ENCODE measurements at regions not wholly inside any gene's neighbourhood (a gene's known extent, or its start where the extent isn't known, plus 50 kb on each side); places are given as distances from the start of the nearest gene placed in this dataset.

DNA sequence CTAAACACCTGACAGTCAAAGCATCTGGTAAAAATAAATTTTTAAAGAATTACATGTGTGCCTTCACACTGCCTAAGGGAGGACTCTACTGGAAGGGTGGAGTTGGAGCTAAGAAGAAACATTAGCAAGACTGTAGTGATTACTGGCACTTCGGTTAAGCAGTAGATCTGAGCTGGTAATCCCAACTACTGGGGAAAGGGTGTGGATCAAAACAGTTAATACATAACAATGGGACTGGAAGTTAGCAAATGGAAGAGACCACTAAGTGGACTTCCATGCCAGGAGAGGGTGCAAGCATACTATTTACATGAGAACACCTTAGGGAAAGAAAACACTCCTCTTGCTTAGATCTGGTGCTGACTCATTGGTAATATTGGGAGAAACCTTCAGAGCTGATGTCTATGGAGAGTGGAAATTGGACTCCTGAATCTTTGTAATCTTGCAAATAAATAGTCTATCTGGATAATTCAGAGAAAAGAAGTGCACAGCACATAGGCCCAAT is 519.6 kb upstream of the LINC00305 start:
- no peak for DNase-seq (ENCODE audit: low read depth in 2 of 2)
- no peak overlapping the region for H3K9ac ChIP-seq (ENCODE audit: insufficient read depth, low read length)
- no peaks in the 10 kb centered on the region for H3K79me2 ChIP-seq (ENCODE audit: control insufficient read depth, insufficient read depth, low read length)
- no peaks in the 10 kb centered on the region for H3K4me1 ChIP-seq (ENCODE audit: control insufficient read depth, extremely low read depth, insufficient read depth, low read length)
- H3K4me3 ChIP-seq (replicated peaks in 1 of 4; ENCODE audit: control extremely low read depth in 1 of 4, insufficient read depth in 1 of 4, low read depth in 3 of 4, low read length in 4 of 4): no peak overlapping the region
- TF ChIP-seq CTCF (conservative IDR thresholded peaks at IDR 0.05 in 1 of 2, IDR thresholded peaks at IDR 0.05 in 1 of 2; ENCODE audit: low read depth in 1 of 2, low read length in 2 of 2) (no peak), EZH2 (IDR thresholded peaks at IDR 0.05; ENCODE audit: low read length, missing control alignments) (no peak)
- H3K36me3 ChIP-seq (ENCODE audit: control insufficient read depth, insufficient read depth, low read length): no peaks in the 10 kb centered on the region
- H3K27me3 ChIP-seq (ENCODE audit: control insufficient read depth, insufficient read depth, low read length): no peaks in the 10 kb centered on the region
- no peaks in the 10 kb centered on the region for H4K20me1 ChIP-seq (ENCODE audit: control insufficient read depth, extremely low read depth, insufficient read depth, low read length)
- H2AFZ ChIP-seq (ENCODE audit: low read length): no peak overlapping the region
- no peak overlapping the region for H3K4me2 ChIP-seq (ENCODE audit: extremely low read depth, insufficient read depth, low read length)
- no peaks in the 10 kb centered on the region for H3K9me3 ChIP-seq (ENCODE audit: control insufficient read depth, insufficient read depth, low read depth, low read length)
- no peak overlapping the region for H3K27ac ChIP-seq (ENCODE audit: insufficient read depth, low read length)

- H3K9me3 ChIP-seq (ENCODE audit: control insufficient read depth, insufficient read depth, low read depth, low read length): no peaks in the 10 kb centered on the region
- no peak for TF ChIP-seq CTCF (conservative IDR thresholded peaks at IDR 0.05 in 1 of 2, IDR thresholded peaks at IDR 0.05 in 1 of 2; ENCODE audit: low read depth in 1 of 2, low read length in 2 of 2)
- TF ChIP-seq EZH2 (IDR thresholded peaks at IDR 0.05; ENCODE audit: low read length, missing control alignments): no peak
- no peaks in the 10 kb centered on the region for H3K36me3 ChIP-seq (ENCODE audit: control insufficient read depth, insufficient read depth, low read length)
These were observed 514.2 kb upstream of the LINC00305 start for GRCh38 chr18:64663086-64663485.

GRCh38 chr18:64659196-64659595 is 510.3 kb upstream of the LINC00305 start:
- Histone ChIP-seq H4K20me1 (ENCODE audit: control insufficient read depth, extremely low read depth, insufficient read depth, low read length) (no peaks in the 10 kb centered on the region), H2AFZ (ENCODE audit: low read length) (no peak overlapping the region), H3K79me2 (ENCODE audit: control insufficient read depth, insufficient read depth, low read length) (no peaks in the 10 kb centered on the region), H3K4me2 (ENCODE audit: extremely low read depth, insufficient read depth, low read length) (no peak overlapping the region), H3K27ac (ENCODE audit: insufficient read depth, low read length) (no peak overlapping the region), H3K4me1 (ENCODE audit: control insufficient read depth, extremely low read depth, insufficient read depth, low read length) (no peaks in the 10 kb centered on the region), H3K36me3 (ENCODE audit: control insufficient read depth, insufficient read depth, low read length) (no peaks in the 10 kb centered on the region), H3K27me3 (ENCODE audit: control insufficient read depth, insufficient read depth, low read length) (no peaks in the 10 kb centered on the region), H3K9ac (ENCODE audit: insufficient read depth, low read length) (no peak overlapping the region), H3K4me3 (replicated peaks in 1 of 4; ENCODE audit: control extremely low read depth in 1 of 4, insufficient read depth in 1 of 4, low read depth in 3 of 4, low read length in 4 of 4) (no peak overlapping the region), H3K9me3 (ENCODE audit: control insufficient read depth, insufficient read depth, low read depth, low read length) (no peaks in the 10 kb centered on the region)
- no peak for DNase-seq (ENCODE audit: low read depth in 2 of 2)
- TF ChIP-seq EZH2 (IDR thresholded peaks at IDR 0.05; ENCODE audit: low read length, missing control alignments): no peak
- TF ChIP-seq CTCF (conservative IDR thresholded peaks at IDR 0.05 in 1 of 2, IDR thresholded peaks at IDR 0.05 in 1 of 2; ENCODE audit: low read depth in 1 of 2, low read length in 2 of 2): no peak

More at GRCh38 chr18:64663086-64663485, 514.2 kb upstream of the LINC00305 start:
- H4K20me1 ChIP-seq (ENCODE audit: control insufficient read depth, extremely low read depth, insufficient read depth, low read length): no peaks in the 10 kb centered on the region
- H2AFZ ChIP-seq (ENCODE audit: low read length): no peak overlapping the region
- H3K4me2 ChIP-seq (ENCODE audit: extremely low read depth, insufficient read depth, low read length): no peak overlapping the region
- H3K4me3 ChIP-seq (replicated peaks in 1 of 4; ENCODE audit: control extremely low read depth in 1 of 4, insufficient read depth in 1 of 4, low read depth in 3 of 4, low read length in 4 of 4): no peak overlapping the region
- no peak overlapping the region for H3K27ac ChIP-seq (ENCODE audit: insufficient read depth, low read length)
- H3K4me1 ChIP-seq (ENCODE audit: control insufficient read depth, extremely low read depth, insufficient read depth, low read length): no peaks in the 10 kb centered on the region
- no peaks in the 10 kb centered on the region for H3K79me2 ChIP-seq (ENCODE audit: control insufficient read depth, insufficient read depth, low read length)
- no peak overlapping the region for H3K9ac ChIP-seq (ENCODE audit: insufficient read depth, low read length)
- DNase-seq (ENCODE audit: low read depth in 2 of 2): no peak
- H3K27me3 ChIP-seq (ENCODE audit: control insufficient read depth, insufficient read depth, low read length): no peaks in the 10 kb centered on the region

Measured in fibroblast of lung (primary cell).